AG04450 (cell line): ENCODE measurements at regions not wholly inside any gene's neighbourhood (a gene's known extent, or its start where the extent isn't known, plus 50 kb on each side); places are given as distances from the start of the nearest gene placed in this dataset.

Source experiments
- CTCF ChIA-PET: fragments of 300-600, 350-600 bp; formaldehyde crosslinking; extraction: SDS; loops from one replicate; lab custom pipeline; 2022; ENCODE audit warnings: antibody characterized with exemption, inconsistent platforms; lab: Charles Lee
- POLR2A ChIA-PET: fragments of 350-600 bp; formaldehyde crosslinking; extraction: SDS; loops from one replicate; lab custom pipeline; 2021; ENCODE audit warnings: antibody characterized with exemption, inconsistent platforms; lab: Yijun Ruan, JAX
- DNase-seq: peaks from one replicate; pipeline ENCODE4 v3.0.0-alpha.2; 2011; ENCODE audit warnings: low read depth, low spot score
- H3K27ac ChIP-seq: one replicate; pipeline ENCODE4 v1.5.1; 2012; ENCODE audit warnings: low read depth, low read length, control low read depth
- H3K27me3 ChIP-seq: one replicate; pipeline ENCODE4 v1.6.0; 2012; ENCODE audit warnings: low read length; ENCODE audit not compliant: control insufficient read depth, insufficient read depth
- H3K4me3 ChIP-seq: 2 replicates; pipeline ENCODE4 v1.5.1; 2011; ENCODE audit warnings: mild to moderate bottlenecking, low read depth, low read length, control low read depth
- H3K9me3 ChIP-seq: 2 replicates; pipeline ENCODE4 v1.5.1; 2012; ENCODE audit warnings: low read length; ENCODE audit not compliant: control insufficient read depth, insufficient read depth
- TF ChIP-seq, protein P1 (sequence below): IDR thresholded peaks from 2 replicates; pipeline ENCODE4 v1.5.1; 2011; ENCODE audit warnings: low read depth, low read length, control low read depth, inconsistent platforms

DNA sequence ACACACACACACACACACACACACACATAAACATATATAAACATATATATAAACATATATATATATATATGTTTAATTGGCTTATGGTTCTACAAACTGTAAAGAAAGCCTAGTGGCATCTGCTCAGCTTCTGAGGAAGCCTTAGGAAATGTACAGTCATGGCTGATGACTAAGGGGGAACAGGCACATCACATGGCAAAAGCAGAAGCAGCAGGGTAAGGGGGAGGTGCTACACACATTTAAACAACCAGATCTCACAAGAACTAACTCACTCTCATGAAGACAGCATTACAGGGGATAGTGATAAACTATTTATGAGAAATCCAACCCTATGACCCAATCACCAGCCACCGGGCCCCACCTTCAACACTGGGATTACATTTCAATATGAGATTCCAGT is 922.9 kb downstream of the SI start:
- ChIA-PET CTCF (no interaction called here), POLR2A (no interaction called here)
- TF ChIP-seq, protein P1, sequence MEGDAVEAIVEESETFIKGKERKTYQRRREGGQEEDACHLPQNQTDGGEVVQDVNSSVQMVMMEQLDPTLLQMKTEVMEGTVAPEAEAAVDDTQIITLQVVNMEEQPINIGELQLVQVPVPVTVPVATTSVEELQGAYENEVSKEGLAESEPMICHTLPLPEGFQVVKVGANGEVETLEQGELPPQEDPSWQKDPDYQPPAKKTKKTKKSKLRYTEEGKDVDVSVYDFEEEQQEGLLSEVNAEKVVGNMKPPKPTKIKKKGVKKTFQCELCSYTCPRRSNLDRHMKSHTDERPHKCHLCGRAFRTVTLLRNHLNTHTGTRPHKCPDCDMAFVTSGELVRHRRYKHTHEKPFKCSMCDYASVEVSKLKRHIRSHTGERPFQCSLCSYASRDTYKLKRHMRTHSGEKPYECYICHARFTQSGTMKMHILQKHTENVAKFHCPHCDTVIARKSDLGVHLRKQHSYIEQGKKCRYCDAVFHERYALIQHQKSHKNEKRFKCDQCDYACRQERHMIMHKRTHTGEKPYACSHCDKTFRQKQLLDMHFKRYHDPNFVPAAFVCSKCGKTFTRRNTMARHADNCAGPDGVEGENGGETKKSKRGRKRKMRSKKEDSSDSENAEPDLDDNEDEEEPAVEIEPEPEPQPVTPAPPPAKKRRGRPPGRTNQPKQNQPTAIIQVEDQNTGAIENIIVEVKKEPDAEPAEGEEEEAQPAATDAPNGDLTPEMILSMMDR: no peak
- Histone ChIP-seq H3K9me3 (peaks cover 3% of the 10 kb centered on the region; the same call in 1 of the 2 replicates), H3K4me3 (no peak overlapping the region), H3K27me3 (no peaks in the 10 kb centered on the region), H3K27ac (no peak overlapping the region)
- DNase-seq: no peak

DNA sequence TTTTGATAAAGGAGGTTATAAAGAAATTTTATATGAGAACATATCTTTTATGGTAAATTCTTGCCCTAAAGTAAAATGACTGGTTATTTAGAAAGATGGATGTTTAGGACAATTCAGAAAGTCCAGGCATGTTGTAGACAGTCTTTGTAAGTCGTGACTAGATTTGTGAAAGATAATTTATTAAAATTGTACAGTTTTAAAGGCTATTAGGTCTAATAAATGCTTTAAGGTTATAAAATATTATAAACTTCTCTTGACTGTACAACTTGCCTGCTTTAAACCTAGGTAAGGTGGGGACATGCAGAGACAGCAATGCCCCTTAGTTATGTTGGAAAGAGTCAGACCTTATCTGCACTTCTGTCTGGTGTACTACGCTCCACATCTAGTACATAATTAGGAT is 933.5 kb downstream of the SI start:
- Histone ChIP-seq H3K27ac (no peak overlapping the region), H3K9me3 (peaks cover 18% of the 10 kb centered on the region; the same call in 1 of the 2 replicates), H3K4me3 (no peak overlapping the region), H3K27me3 (no peaks in the 10 kb centered on the region)
- no peak for DNase-seq
- TF ChIP-seq, protein P1: no peak
- ChIA-PET CTCF (no interaction called here), POLR2A (no interaction called here)

DNA sequence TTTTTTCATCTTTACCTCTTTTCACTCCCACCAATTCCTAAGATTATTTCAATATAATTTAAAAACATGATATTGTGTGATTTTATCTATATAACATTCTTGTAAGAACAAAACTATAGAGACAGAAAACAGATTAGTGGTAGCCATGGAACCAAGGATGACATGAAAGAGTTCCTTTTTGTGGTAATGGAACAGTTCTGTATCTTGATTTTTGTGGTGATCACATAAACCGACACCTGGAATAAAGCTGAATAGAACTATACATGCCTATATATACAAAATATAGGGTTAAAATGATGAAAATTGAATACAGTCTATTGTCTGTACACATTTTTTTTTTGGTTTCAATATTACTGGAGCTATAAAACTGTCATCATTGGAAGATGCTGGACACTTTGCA is 945.4 kb downstream of the SI start:
- TF ChIP-seq, protein P1: no peak
- peaks cover 4% of the 10 kb centered on the region; the same call in 1 of the 2 replicates for H3K9me3 ChIP-seq
- H3K27ac ChIP-seq: no peak overlapping the region
- H3K4me3 ChIP-seq: no peak overlapping the region
- no peaks in the 10 kb centered on the region for H3K27me3 ChIP-seq
- ChIA-PET CTCF (no interaction called here), POLR2A (no interaction called here)
- DNase-seq: no peak

DNA sequence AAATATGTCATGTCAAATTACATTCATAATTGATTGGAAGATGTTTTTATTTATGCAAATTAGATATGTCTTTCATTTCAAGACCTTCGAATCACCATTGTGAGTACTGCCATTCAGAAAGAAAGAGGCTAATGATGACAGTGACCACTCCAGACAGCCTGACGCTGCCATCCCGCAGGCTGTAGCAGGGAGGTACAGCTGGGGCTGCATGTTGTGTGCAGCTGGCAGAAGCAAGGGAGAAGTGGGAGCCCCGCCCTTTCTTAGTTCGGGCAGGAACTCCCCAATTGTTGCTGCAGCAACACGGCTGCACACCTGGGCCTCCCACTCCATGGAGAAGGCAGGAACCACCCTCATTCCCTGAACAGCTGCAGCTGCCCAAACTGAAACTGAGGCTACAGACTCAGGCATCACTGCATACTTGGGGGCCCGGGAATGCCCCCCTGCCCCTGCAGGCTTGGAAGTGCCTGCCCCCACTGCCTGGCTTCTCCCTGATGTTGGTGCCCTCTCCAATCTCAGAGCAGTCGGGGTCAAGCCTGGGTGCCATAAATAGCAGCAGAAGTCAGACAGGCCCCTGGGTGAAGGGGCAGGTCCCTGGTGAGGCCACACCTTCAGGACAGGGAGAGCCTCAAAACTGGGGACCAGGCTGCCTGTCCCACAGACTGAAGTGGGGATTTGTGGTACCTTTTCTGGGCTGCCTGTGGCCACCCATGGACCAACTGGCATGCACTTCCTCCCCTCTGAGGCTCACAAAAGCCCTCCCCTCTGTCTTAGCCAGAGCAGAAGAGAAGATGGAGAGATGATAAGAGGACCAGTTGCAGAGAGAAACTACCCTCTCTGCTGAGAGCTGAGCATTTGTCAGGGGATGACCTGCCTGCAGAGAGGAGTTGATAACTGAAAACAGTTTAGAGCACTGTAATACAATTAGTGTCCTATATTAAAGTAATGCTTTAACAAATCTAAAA is 964.6 kb downstream of the SI start:
- H3K27ac ChIP-seq: no peak overlapping the region
- no peak for DNase-seq
- POLR2A ChIA-PET: no interaction called here
- CTCF ChIA-PET: no interaction called here
- TF ChIP-seq, protein P1: no peak
- H3K9me3 ChIP-seq: peaks cover 12% of the 10 kb centered on the region
- H3K4me3 ChIP-seq: no peak overlapping the region
- H3K27me3 ChIP-seq: no peaks in the 10 kb centered on the region

DNA sequence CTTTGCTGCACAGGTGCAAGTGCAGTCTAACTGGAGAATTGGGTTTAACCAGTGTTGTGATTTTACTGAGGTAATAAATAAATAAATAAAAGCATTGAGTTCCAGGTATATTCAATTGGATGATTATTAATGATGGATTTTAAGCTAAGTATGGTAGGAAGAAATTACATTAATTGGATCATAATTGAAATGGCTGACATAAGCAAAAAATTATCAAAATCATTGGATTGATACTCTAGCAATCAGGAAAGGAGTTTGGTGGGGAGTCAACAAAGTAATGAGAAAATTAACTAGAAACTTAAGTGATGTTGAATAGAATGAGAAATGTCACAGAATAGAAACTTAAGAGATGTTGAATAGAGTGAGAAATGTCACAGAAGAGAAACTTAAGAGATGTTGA is 981.9 kb downstream of the SI start:
- ChIA-PET CTCF (no interaction called here), POLR2A (no interaction called here)
- DNase-seq: no peak
- Histone ChIP-seq H3K4me3 (no peak overlapping the region), H3K9me3 (0 out of 2 replicates have a peak, but pooled peaks cover 3% of the 10 kb centered on the region), H3K27ac (no peak overlapping the region), H3K27me3 (no peaks in the 10 kb centered on the region)
- TF ChIP-seq, protein P1: no peak
